GM13976 (cell line): ENCODE measurements at regions not wholly inside any gene's neighbourhood (a gene's known extent, or its start where the extent isn't known, plus 50 kb on each side); places are given as distances from the start of the nearest gene placed in this dataset.

ENCODE experiments used
- DNase-seq: peaks from one replicate; pipeline ENCODE4 v3.0.0; 2012; ENCODE audit warnings: low spot score
- in situ Hi-C: fragments of 300-500 bp; cut with MboI; formaldehyde crosslinking; loops from one replicate; pipeline ENCODE4 v1.12.0; 2022; ENCODE audit warnings: low sequenced_read_pairs, mixed read lengths, inconsistent platforms; ENCODE audit not compliant: unreplicated experiment
- TF ChIP-seq, protein P1 (sequence below): IDR thresholded peaks from 2 replicates; pipeline ENCODE4 v1.5.1; 2012; ENCODE audit warnings: borderline replicate concordance, mild to moderate bottlenecking; ENCODE audit not compliant: insufficient read depth; ENCODE audit errors: extremely low read depth, missing control alignments, control extremely low read depth

DNA sequence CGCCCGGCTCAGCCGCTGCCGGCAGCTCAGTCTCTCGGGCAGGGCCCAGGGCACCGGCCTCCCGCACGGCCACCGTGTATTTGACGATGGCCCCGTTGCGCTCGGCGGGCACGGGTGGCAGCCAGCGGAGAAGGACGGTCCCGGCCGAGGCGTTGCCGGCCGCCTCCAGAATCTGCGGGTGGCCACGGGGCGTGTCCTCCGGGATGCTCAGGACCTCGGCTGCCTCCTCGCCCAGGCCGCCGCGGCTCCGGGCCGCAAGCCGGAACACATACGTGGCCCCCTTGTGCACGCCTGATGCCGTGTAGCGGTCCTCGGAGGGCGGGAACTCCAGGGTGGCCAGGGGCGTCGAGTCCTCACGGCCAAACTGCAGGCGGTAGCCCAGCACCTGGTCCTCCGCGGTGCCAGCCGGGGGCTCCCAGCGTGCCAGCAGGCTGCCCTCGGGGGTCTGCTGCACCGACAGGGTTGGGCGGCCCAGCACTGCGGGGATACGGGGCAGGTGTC lies 117.7 kb downstream of the PTPRS start:
- DNase-seq = no peak
- in situ Hi-C loops = no loop called here

DNA sequence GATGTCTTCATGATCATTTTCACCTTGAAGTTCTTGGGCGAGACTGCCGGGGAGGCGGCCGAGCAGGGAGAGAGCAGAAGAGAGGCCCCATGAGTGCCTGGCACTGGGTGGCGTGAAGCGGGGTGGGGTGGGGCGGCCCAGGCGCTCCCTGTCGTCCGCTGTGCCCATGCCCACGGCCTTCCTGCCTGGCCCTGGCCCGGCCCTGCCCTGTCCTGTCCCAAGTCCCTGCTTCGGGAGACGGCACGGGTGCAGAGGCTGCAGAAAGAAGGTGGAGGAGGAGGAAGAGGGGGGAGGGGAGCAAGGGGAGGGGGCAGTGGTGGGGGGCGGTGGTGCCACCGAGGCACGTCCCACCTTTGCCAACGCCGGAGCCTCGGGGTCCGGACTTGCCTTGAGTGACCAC lies 118.4 kb downstream of the PTPRS start:
- TF ChIP-seq, protein P1, sequence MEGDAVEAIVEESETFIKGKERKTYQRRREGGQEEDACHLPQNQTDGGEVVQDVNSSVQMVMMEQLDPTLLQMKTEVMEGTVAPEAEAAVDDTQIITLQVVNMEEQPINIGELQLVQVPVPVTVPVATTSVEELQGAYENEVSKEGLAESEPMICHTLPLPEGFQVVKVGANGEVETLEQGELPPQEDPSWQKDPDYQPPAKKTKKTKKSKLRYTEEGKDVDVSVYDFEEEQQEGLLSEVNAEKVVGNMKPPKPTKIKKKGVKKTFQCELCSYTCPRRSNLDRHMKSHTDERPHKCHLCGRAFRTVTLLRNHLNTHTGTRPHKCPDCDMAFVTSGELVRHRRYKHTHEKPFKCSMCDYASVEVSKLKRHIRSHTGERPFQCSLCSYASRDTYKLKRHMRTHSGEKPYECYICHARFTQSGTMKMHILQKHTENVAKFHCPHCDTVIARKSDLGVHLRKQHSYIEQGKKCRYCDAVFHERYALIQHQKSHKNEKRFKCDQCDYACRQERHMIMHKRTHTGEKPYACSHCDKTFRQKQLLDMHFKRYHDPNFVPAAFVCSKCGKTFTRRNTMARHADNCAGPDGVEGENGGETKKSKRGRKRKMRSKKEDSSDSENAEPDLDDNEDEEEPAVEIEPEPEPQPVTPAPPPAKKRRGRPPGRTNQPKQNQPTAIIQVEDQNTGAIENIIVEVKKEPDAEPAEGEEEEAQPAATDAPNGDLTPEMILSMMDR = no peak
- no peak for DNase-seq
- in situ Hi-C loops = no loop called here

More for the DNA sequence above, 117.7 kb downstream of the PTPRS start:
- TF ChIP-seq, protein P1 = no peak

DNA sequence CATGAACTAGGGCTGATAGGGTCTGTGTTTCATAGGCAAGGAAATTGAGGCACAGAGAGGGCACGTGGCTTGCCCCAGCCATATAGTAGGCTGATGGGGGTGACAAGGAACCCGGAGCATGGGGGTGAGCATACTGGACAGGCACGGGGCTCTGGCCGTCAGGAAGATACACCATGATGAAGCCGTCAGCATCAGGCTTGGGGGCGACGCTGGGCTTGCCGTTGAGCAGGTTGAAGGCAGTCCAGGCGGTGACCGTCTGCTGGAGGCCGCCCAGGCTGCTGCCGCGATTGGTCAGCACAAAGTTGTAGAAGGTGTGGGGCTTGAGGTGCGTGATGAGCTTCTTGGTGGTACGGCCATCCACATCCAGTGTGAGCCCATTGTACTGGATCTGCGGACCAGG lies 119.7 kb downstream of the PTPRS start:
- in situ Hi-C loops = no loop called here
- TF ChIP-seq, protein P1 = no peak

DNA sequence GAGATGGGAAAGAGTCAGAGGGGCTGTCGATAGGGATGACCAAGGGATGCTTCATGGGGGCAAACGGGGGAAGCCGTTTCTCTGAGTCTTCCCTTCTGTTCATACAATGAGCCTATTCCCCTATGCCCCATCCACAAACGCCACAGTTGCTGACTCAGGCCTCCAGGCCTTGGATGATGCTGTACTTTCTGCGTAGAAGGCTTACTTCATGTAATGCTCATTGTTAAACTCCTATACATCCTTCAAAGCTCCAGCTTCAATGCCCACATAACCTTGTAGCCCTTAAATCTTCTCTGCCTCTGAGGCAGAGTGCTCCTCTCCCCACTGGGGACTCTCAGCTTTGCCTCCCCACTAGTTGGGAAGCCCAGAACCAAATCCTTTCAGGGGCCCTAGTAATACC lies 120.3 kb downstream of the PTPRS start:
- TF ChIP-seq, protein P1 = no peak
- no peak for DNase-seq
- in situ Hi-C loops = no loop called here

More for the DNA sequence above, 119.7 kb downstream of the PTPRS start:
- no peak for DNase-seq

DNA sequence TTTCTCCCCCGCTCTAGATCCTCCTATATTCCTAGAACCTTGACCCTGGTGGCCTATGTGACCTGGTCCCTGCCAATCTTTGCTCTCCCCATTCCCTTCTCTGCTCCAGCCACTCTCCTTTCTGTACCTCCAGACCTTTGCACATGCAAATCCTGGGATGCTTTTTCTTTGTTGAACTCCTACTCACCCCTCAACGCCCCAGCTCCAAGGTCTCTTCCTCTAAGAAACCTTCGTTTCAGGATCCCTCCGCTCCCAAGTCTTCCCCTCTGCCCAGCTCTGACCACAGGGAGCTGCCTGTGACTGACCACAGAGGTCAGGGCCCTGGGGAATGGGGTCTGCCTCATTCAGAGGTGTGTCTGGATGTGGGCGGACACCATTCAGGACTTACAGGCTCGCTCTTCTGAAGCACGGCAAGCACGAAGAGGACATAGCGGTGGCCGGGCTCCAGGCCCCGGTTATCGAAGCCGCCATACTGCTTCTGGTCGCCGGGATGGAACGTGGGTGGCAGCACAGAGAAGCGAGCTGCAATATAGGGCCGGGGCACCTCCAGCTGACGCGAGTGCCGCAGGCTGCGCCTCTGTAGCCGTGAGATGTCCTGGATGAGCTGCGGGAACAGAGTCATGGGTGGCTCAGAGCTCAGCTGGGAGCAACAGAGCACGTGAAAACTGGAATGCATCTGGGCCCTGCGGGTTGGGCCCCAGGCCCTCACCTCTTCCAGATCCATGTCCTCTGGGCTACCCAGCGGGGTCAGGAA lies 120.9 kb downstream of the PTPRS start:
- in situ Hi-C loops = no loop called here
- TF ChIP-seq, protein P1 = no peak
- DNase-seq = no peak

DNA sequence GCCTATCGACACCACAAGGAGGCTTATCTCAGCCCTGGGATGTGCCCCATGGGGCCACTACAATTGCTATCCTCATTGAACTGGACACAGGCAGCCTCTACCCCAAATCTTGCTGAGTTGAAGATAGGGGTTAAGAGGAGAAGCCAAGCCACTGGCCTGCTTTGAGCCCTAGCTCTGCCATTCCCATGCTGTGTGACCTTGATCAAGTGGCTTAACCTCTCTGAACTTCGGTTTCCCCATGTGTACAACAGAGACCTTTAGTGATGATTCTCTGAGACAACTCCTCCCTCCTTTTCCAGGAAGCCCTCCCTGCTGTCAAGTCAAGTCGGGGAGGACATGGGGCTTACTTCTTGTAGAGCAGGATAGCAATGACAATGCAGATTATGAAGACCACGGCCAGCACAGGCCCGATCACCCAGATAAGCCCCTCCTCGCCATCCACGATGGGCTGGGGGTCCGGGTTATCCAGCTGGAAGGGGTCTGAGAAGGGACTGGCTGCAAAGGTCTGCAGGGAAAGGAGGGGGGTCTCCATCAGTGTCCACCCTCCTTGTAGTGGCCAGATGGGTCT lies 121.6 kb downstream of the PTPRS start:
- TF ChIP-seq, protein P1 = no peak
- no peak for DNase-seq
- in situ Hi-C loops = no loop called here
